H1 (cell line): ENCODE measurements at regions not wholly inside any gene's neighbourhood (a gene's known extent, or its start where the extent isn't known, plus 50 kb on each side); places are given as distances from the start of the nearest gene placed in this dataset.

Source experiments
- CTCF ChIA-PET: fragments of 300-600 bp; sonication (Branson Sonifier 250); formaldehyde crosslinking; loops from one replicate; lab custom pipeline; 2021; ENCODE audit not compliant: partially characterized antibody; lab: Charles Lee
- POLR2A ChIA-PET: fragments of 300-600 bp; sonication (Branson Sonifier 250); formaldehyde crosslinking; loops from one replicate; lab custom pipeline; 2021; ENCODE audit warnings: inconsistent platforms; ENCODE audit not compliant: partially characterized antibody; lab: Charles Lee
- DNase-seq, 2 experiments: peaks; one replicate each; pipeline versions ENCODE4 v3.0.0 to v3.0.0-alpha.2; 2010 to 2022; ENCODE audit warnings: low spot score in 2 of 2, low read depth in 1 of 2, mixed read lengths in 1 of 2
- FAIRE-seq: peaks from 2 replicates; lab custom pipeline; 2011; peaks lifted over from hg19 to GRCh38; lab: Jason Lieb, UNC
- H2AFZ ChIP-seq: 2 replicates; pipeline ENCODE4 v1.8.1; 2012; ENCODE audit warnings: low read length, inconsistent platforms
- H2AK5ac ChIP-seq: 2 replicates; pipeline ENCODE4 v1.6.1; 2013; ENCODE audit warnings: low read depth, low read length
- H2BK120ac ChIP-seq: replicated peaks from 2 replicates; pipeline ENCODE3; 2013; ENCODE audit warnings: low read depth, low read length, inconsistent platforms
- H2BK12ac ChIP-seq: 2 replicates; pipeline ENCODE4 v1.6.1; 2013; ENCODE audit warnings: low read depth, low read length
- H2BK15ac ChIP-seq: 2 replicates; pipeline ENCODE4 v1.6.1; 2013; ENCODE audit warnings: low read length
- H2BK20ac ChIP-seq: 2 replicates; pipeline ENCODE4 v1.6.1; 2013; ENCODE audit warnings: low read length
- H2BK5ac ChIP-seq: 2 replicates; pipeline ENCODE4 v1.6.1; 2013; ENCODE audit warnings: low read depth, low read length
- H3K14ac ChIP-seq: 2 replicates; pipeline ENCODE4 v1.6.1; 2013; ENCODE audit warnings: inconsistent platforms; ENCODE audit not compliant: insufficient read length
- H3K18ac ChIP-seq: 2 replicates; pipeline ENCODE4 v1.6.1; 2013; ENCODE audit warnings: low read length; ENCODE audit errors: extremely low read depth
- H3K23ac ChIP-seq: 2 replicates; pipeline ENCODE4 v1.6.1; 2013; ENCODE audit warnings: inconsistent platforms; ENCODE audit not compliant: insufficient read length
- H3K23me2 ChIP-seq: 2 replicates; pipeline ENCODE4 v1.6.1; 2013; ENCODE audit warnings: low read depth, low read length
- H3K27ac ChIP-seq: 2 replicates; pipeline ENCODE4 v1.6.1; 2011; ENCODE audit warnings: low read depth, low read length, inconsistent platforms
- H3K27me3 ChIP-seq, 4 experiments: replicated peaks in 1 of 4; 1 replicate in 1 of 4; 2 replicates in 3 of 4; pipeline versions ENCODE4 v1.6.1 to v1.8.1; 2011 to 2013; ENCODE audit warnings: low read length in 3 of 4, mild to moderate bottlenecking in 3 of 4, inconsistent platforms in 2 of 4, mixed read lengths in 2 of 4, moderate library complexity in 1 of 4; ENCODE audit not compliant: control insufficient read depth in 3 of 4, insufficient read depth in 3 of 4; ENCODE audit errors: extremely low read depth in 1 of 4
- H3K36me3 ChIP-seq, 4 experiments: 2 replicates each; pipeline versions ENCODE4 v1.6.1 to v1.8.1; 2011 to 2013; ENCODE audit warnings: mild to moderate bottlenecking in 4 of 4, low read length in 3 of 4, moderate library complexity in 2 of 4, control low read depth in 1 of 4, inconsistent platforms in 1 of 4; ENCODE audit not compliant: insufficient read depth in 4 of 4, control insufficient read depth in 2 of 4
- H3K4ac ChIP-seq: replicated peaks from 2 replicates; pipeline ENCODE3; 2013; ENCODE audit warnings: low read length, low read depth, mixed read lengths, inconsistent platforms; ENCODE audit not compliant: insufficient read length
- H3K4me1 ChIP-seq, 4 experiments: replicated peaks in 1 of 4; 1 replicate in 1 of 4; 2 replicates in 3 of 4; pipeline versions ENCODE4 v1.6.1 to v1.8.1; 2011 to 2013; ENCODE audit warnings: low read length in 3 of 4, inconsistent platforms in 2 of 4, mixed read lengths in 1 of 4; ENCODE audit not compliant: insufficient read depth in 4 of 4, control insufficient read depth in 3 of 4
- H3K4me2 ChIP-seq, 2 experiments: 2 replicates each; pipeline versions ENCODE4 v1.6.1 to v1.8.1; 2011 to 2013; ENCODE audit warnings: low read depth in 2 of 2, low read length in 2 of 2, control low read depth in 1 of 2, inconsistent platforms in 1 of 2, mild to moderate bottlenecking in 1 of 2; ENCODE audit not compliant: insufficient read depth in 1 of 2
- H3K4me3 ChIP-seq, 4 experiments: fragments of 200-600, 300-600 bp in 1 of 4; sonication (generic), shearing (Covaris generic), sonication (Bioruptor Twin) in 1 of 4; 2 replicates each; pipeline versions ENCODE4 v1.5.1 to v1.8.1; 2011 to 2016; ENCODE audit warnings: low read length in 4 of 4, low read depth in 3 of 4, control low read depth in 2 of 4, inconsistent platforms in 2 of 4, mild to moderate bottlenecking in 2 of 4, mixed read lengths in 1 of 4, moderate library complexity in 1 of 4; ENCODE audit not compliant: insufficient read depth in 2 of 4; ENCODE audit errors: extremely low read depth in 1 of 4
- H3K56ac ChIP-seq: replicated peaks from 2 replicates; pipeline ENCODE3; 2013; ENCODE audit warnings: low read depth, mild to moderate bottlenecking, mixed read lengths, low read length, inconsistent platforms; ENCODE audit not compliant: insufficient read length
- H3K79me1 ChIP-seq: 2 replicates; pipeline ENCODE4 v1.6.1; 2013; ENCODE audit warnings: low read depth, low read length, control low read depth
- H3K79me2 ChIP-seq, 2 experiments: 2 replicates each; pipeline versions ENCODE4 v1.6.1 to v1.8.1; 2012 to 2013; ENCODE audit warnings: low read length in 2 of 2, mild to moderate bottlenecking in 2 of 2, inconsistent platforms in 1 of 2; ENCODE audit not compliant: insufficient read depth in 2 of 2, control insufficient read depth in 1 of 2
- H3K9ac ChIP-seq, 4 experiments: replicated peaks in 1 of 4; 1 replicate in 1 of 4; 2 replicates in 3 of 4; pipeline versions ENCODE4 v1.6.1 to v1.8.1; 2011 to 2013; ENCODE audit warnings: low read depth in 3 of 4, low read length in 3 of 4, control low read depth in 2 of 4, mild to moderate bottlenecking in 2 of 4, moderate library complexity in 2 of 4, inconsistent platforms in 1 of 4; ENCODE audit errors: extremely low read depth in 1 of 4
- H3K9me3 ChIP-seq, 2 experiments: 2 replicates each; pipeline versions ENCODE4 v1.6.1 to v1.8.1; 2012 to 2013; ENCODE audit warnings: mild to moderate bottlenecking in 2 of 2, moderate library complexity in 2 of 2, control low read depth in 1 of 2, inconsistent platforms in 1 of 2, low read depth in 1 of 2, low read length in 1 of 2, mixed read lengths in 1 of 2; ENCODE audit not compliant: insufficient read depth in 2 of 2
- H4K20me1 ChIP-seq, 2 experiments: replicated peaks in 1 of 2; 2 replicates each; pipeline versions ENCODE3 to v1.8.1; 2011 to 2013; ENCODE audit warnings: inconsistent platforms in 2 of 2, low read length in 2 of 2, mild to moderate bottlenecking in 1 of 2; ENCODE audit not compliant: insufficient read depth in 2 of 2, control insufficient read depth in 1 of 2
- H4K5ac ChIP-seq: 2 replicates; pipeline ENCODE4 v1.6.1; 2013; ENCODE audit warnings: low read length, low read depth, mixed read lengths, inconsistent platforms; ENCODE audit not compliant: insufficient read length
- H4K8ac ChIP-seq: 2 replicates; pipeline ENCODE4 v1.8.0; 2013; ENCODE audit warnings: mild to moderate bottlenecking, moderate library complexity, low read length, inconsistent platforms; ENCODE audit not compliant: insufficient read depth; ENCODE audit errors: extremely low read depth
- H4K91ac ChIP-seq: replicated peaks from 2 replicates; pipeline ENCODE3; 2013; ENCODE audit warnings: low read length, mixed read lengths, inconsistent platforms; ENCODE audit not compliant: insufficient read length
- CTCF ChIP-seq, 3 experiments: IDR thresholded peaks; 1 replicate in 2 of 3; 2 replicates in 1 of 3; pipeline versions ENCODE4 v1.5.1 to v1.6.1; 2011; ENCODE audit warnings: low read length in 3 of 3, mild to moderate bottlenecking in 3 of 3, inconsistent platforms in 2 of 3, low read depth in 1 of 3, moderate library complexity in 1 of 3; ENCODE audit not compliant: insufficient read depth in 1 of 3; ENCODE audit errors: control extremely low read depth in 1 of 3
- E2F6 ChIP-seq: IDR thresholded peaks from 2 replicates; pipeline ENCODE4 v1.6.1; 2012; ENCODE audit warnings: inconsistent platforms
- JUND ChIP-seq: IDR thresholded peaks from 2 replicates; pipeline ENCODE4 v1.6.1; 2011; ENCODE audit warnings: mild to moderate bottlenecking, improper control_type of control experiment, low read length
- WGBS, 2 experiments: shearing (Covaris generic) in 1 of 2; methylation state at CpG; one replicate each; pipeline versions ENCODE4 v1.1.6 to v1.1.7; 2013 to 2015; ENCODE audit warnings: low lambda C conversion rate in 2 of 2, mixed read lengths in 2 of 2, inconsistent platforms in 1 of 2, low coverage in 1 of 2, missing lambda C conversion rate in 1 of 2; ENCODE audit not compliant: insufficient replicate concordance in 2 of 2, insufficient coverage in 1 of 2, insufficient read length in 1 of 2; ENCODE audit errors: extremely low coverage in 1 of 2, missing lambda C conversion rate in 1 of 2; 5-methylcytosine and 5-hydroxymethylcytosine counted together
- TF ChIP-seq, protein P1 (sequence below): IDR thresholded peaks from 2 replicates; pipeline ENCODE4 v1.6.1; 2012; ENCODE audit warnings: inconsistent platforms

GRCh38 chr2:239831001-239831731, 194.0 kb downstream of the NDUFA10 start:
- peaks cover 0 to 8% (median 4%) of the 10 kb centered on the region in 4 experiments; a peak in 5 of 7 replicates for H3K4me1 ChIP-seq
- no peak overlapping the region for H3K18ac ChIP-seq
- H2BK20ac ChIP-seq = no peak overlapping the region
- no peak overlapping the region for H3K9ac ChIP-seq
- H4K8ac ChIP-seq = no peak overlapping the region
- no peak overlapping the region for H2BK5ac ChIP-seq
- H2BK15ac ChIP-seq = no peak overlapping the region
- H4K91ac ChIP-seq = no peak overlapping the region
- 74% methylated on average over 16 of the region's 16 CpGs; no CpG with 5 or more reads in 1 of the 2 experiments for WGBS, 2 experiments
- H3K4me2 ChIP-seq = no peak overlapping the region; a peak in 1 of 4 replicates
- H3K4ac ChIP-seq = no peak overlapping the region
- H3K27ac ChIP-seq = no peak overlapping the region
- no peaks in the 10 kb centered on the region for H3K9me3 ChIP-seq
- H3K4me3 ChIP-seq = no peak overlapping the region
- POLR2A ChIA-PET = no interaction called here
- no peaks in the 10 kb centered on the region for H4K20me1 ChIP-seq
- peak; percentile 21 to 52 for DNase-seq
- no peak overlapping the region for H3K23ac ChIP-seq
- H3K79me1 ChIP-seq = no peaks in the 10 kb centered on the region
- no peaks in the 10 kb centered on the region for H3K79me2 ChIP-seq
- no peak overlapping the region for H2BK12ac ChIP-seq
- H3K27me3 ChIP-seq = no peaks in the 10 kb centered on the region
- FAIRE-seq = no peak
- no peak overlapping the region for H4K5ac ChIP-seq
- TF ChIP-seq JUND (no peak), E2F6 (peak; percentile 90), CTCF (IDR thresholded peaks at IDR 0.05; ENCODE audit: control extremely low read depth in 1 of 3, insufficient read depth in 1 of 3, low read depth in 1 of 3, low read length in 3 of 3) (0 out of 4 replicates have a peak, but pooled peaks of 1 of the 3 experiments have one; percentile 4)
- TF ChIP-seq, protein P1, sequence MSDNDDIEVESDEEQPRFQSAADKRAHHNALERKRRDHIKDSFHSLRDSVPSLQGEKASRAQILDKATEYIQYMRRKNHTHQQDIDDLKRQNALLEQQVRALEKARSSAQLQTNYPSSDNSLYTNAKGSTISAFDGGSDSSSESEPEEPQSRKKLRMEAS = peak; percentile 75; the same call in 1 of the 2 replicates
- no peak overlapping the region for H3K56ac ChIP-seq
- H2AFZ ChIP-seq = no peak overlapping the region
- H3K14ac ChIP-seq = no peak overlapping the region
- no peaks in the 10 kb centered on the region for H3K36me3 ChIP-seq
- H2AK5ac ChIP-seq = no peak overlapping the region
- CTCF ChIA-PET = no interaction called here
- H2BK120ac ChIP-seq = no peak overlapping the region
- no peaks in the 10 kb centered on the region for H3K23me2 ChIP-seq
